ENCODE measurements at regions not wholly inside any gene's neighbourhood (a gene's known extent, or its start where the extent isn't known, plus 50 kb on each side); places are given as distances from the start of the nearest gene placed in this dataset.

DNA sequence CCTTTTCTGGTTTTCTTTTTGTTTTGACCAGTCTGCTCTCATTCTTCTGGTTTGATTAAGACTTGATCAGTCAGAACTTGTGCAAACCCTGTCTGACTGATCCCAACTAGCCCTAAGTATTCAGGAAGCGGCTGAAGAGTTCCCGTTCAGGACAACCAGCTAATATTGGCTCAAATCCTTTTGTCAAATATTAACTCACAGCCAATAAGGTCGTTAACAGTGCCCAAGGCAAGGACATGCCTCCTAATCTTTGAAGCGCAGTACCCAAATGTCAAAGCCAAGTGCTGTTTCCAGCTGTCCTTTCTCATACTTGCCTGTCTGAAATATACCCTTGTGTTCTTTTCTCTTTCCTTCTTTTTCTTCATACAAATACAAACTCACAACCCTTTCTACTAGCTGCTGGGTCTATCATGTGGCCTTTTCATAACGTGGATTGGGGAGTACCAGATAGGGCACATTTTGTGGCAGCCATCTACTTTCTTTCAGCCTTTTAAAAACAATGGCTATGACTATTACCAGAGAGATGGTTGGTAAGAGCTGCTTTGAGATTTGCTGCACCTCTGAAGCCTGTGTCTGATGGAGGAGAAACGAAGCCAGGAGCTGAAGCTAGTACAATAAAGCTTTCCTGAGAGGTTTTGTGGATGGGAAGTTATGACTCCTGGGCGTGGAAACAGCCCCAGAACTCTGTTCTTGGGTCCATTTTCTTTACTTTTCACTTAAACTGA lies 266.4 kb upstream of the ZNF608 start:
- no peak overlapping the region for H3K27ac Mint-ChIP-seq
- no peaks in the 10 kb centered on the region for H3K36me3 Mint-ChIP-seq
- no peak for DNase-seq (ENCODE audit: low spot score in 2 of 2, unreplicated experiment in 2 of 2)
- H3K4me1 Mint-ChIP-seq = peaks cover 22% of the 10 kb centered on the region
- no peaks in the 10 kb centered on the region for H3K9me3 Mint-ChIP-seq
- no peaks in the 10 kb centered on the region for H3K27me3 Mint-ChIP-seq (ENCODE audit: low read depth)
- no peak overlapping the region for H3K4me3 Mint-ChIP-seq
- TF ChIP-seq CTCF (IDR thresholded peaks at IDR 0.05; ENCODE audit: unreplicated experiment) = no peak

GRCh38 chr5:125014202-125014601 lies 267.8 kb upstream of the ZNF608 start:
- no peaks in the 10 kb centered on the region for H3K36me3 Mint-ChIP-seq
- no peak overlapping the region for H3K27ac Mint-ChIP-seq
- peaks cover 22% of the 10 kb centered on the region for H3K4me1 Mint-ChIP-seq
- TF ChIP-seq CTCF (IDR thresholded peaks at IDR 0.05; ENCODE audit: unreplicated experiment) = no peak
- H3K4me3 Mint-ChIP-seq = no peak overlapping the region
- no peak for DNase-seq (ENCODE audit: low spot score in 2 of 2, unreplicated experiment in 2 of 2)
- no peaks in the 10 kb centered on the region for H3K27me3 Mint-ChIP-seq (ENCODE audit: low read depth)
- no peaks in the 10 kb centered on the region for H3K9me3 Mint-ChIP-seq

DNA sequence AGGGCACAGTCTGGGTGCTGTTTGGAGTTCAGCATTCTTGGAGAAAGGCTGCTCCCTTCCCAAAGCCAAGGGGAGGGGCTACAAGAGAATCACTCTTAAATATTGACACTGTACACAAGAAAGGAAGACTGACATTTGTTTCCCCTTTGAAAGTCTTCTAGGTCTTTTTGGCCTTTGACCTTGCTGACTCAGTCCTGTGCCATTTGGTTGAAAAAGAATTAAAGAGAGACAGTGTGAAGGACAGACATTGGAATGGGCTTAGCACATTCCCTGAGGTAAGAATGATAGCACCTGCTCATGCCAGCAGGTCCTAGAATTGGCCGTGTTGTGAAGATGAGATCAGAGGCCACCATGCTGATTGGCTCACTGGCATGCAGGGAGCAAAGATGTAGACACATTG lies 271.4 kb upstream of the ZNF608 start:
- Mint-ChIP-seq H3K27ac (no peak overlapping the region), H3K36me3 (no peaks in the 10 kb centered on the region), H3K9me3 (no peaks in the 10 kb centered on the region), H3K27me3 (ENCODE audit: low read depth) (no peaks in the 10 kb centered on the region), H3K4me1 (peaks cover 5% of the 10 kb centered on the region), H3K4me3 (no peak overlapping the region)
- TF ChIP-seq CTCF (IDR thresholded peaks at IDR 0.05; ENCODE audit: unreplicated experiment) = no peak
- no peak for DNase-seq (ENCODE audit: low spot score in 2 of 2, unreplicated experiment in 2 of 2)

DNA sequence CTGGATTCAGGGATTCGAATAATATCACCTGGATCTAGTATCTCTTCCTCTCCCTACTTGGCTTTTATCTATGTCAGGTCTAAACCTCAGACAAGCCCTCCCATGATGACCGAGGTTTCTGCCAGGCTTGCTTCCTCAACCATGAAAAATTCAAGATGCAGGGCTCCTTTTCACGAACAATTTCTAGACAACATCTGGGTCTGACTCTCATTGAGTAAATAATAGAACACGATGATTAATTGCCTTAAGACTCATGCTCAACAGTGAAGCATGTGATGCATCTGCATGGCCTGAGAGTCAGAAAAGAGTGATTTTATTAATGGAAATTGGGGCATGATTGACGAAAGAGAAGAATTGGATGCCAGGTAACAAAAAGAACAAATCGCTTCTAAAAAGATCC lies 277.2 kb upstream of the ZNF608 start:
- Mint-ChIP-seq H3K36me3 (no peaks in the 10 kb centered on the region), H3K4me3 (no peak overlapping the region), H3K27ac (no peak overlapping the region), H3K9me3 (peaks cover 4% of the 10 kb centered on the region), H3K27me3 (ENCODE audit: low read depth) (no peaks in the 10 kb centered on the region), H3K4me1 (peaks cover 11% of the 10 kb centered on the region)
- no peak for TF ChIP-seq CTCF (IDR thresholded peaks at IDR 0.05; ENCODE audit: unreplicated experiment)
- no peak for DNase-seq (ENCODE audit: low spot score in 2 of 2, unreplicated experiment in 2 of 2)

- no peak overlapping the region for H3K4me3 Mint-ChIP-seq
Measured at GRCh38 chr5:125026867-125027731, 280.7 kb upstream of the ZNF608 start.

More at GRCh38 chr5:125026867-125027731, 280.7 kb upstream of the ZNF608 start:
- peaks cover 11% of the 10 kb centered on the region for H3K4me1 Mint-ChIP-seq
- H3K36me3 Mint-ChIP-seq = no peaks in the 10 kb centered on the region
- H3K27ac Mint-ChIP-seq = peak overlapping the region; percentile 74
- no peaks in the 10 kb centered on the region for H3K27me3 Mint-ChIP-seq (ENCODE audit: low read depth)
- H3K9me3 Mint-ChIP-seq = peaks cover 4% of the 10 kb centered on the region
- TF ChIP-seq CTCF (IDR thresholded peaks at IDR 0.05; ENCODE audit: unreplicated experiment) = no peak
- no peak for DNase-seq (ENCODE audit: low spot score in 2 of 2, unreplicated experiment in 2 of 2)
